GM12865 (cell line): ENCODE measurements at regions not wholly inside any gene's neighbourhood (a gene's known extent, or its start where the extent isn't known, plus 50 kb on each side); places are given as distances from the start of the nearest gene placed in this dataset.
A peak's percentile ranks its signal among the peaks of the same experiment; 100 is the strongest.
"Not testable (repeated sequence)": the region's sequence is repeated elsewhere in the genome, so short reads cannot be mapped to it uniquely, and the experiment has no call there.

Experiments
- DNase-seq: peaks from one replicate; pipeline ENCODE4 v3.0.0; 2010; ENCODE audit warnings: low read depth
- H3K4me3 ChIP-seq: 2 replicates; pipeline ENCODE4 v1.5.1; 2011; ENCODE audit warnings: mild to moderate bottlenecking, low read depth, low read length, control low read depth
- CTCF ChIP-seq: IDR thresholded peaks from 2 replicates; pipeline ENCODE4 v1.5.1; 2011; ENCODE audit warnings: low read length, control low read depth, low read depth, inconsistent platforms; ENCODE audit not compliant: insufficient read depth; ENCODE audit errors: missing control alignments

GRCh38 chr12:73973486-73973885 is 564.1 kb upstream of the ATXN7L3B start:
- TF ChIP-seq CTCF, result no peak
- H3K4me3 ChIP-seq, result no peak overlapping the region
- DNase-seq, result no peak

DNA sequence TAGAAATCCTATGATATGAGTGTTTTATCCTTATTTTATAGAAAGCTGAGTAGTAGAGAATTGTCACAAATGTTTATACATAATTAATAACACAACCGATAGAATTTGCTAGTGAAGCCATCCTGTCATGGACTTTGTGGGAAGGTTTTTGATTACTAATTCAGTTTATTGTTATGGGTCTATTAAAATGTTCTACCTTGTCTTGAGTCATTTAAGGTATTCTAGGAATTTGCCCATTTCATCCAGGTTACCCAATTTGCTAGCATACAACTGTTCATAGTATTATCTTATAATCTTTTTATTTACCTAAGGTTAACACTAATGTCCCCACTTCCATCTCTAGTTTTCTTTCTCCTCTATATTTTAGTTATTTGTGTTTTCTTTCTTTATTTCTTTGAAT is 553.1 kb upstream of the ATXN7L3B start:
- no peak for TF ChIP-seq CTCF

DNA sequence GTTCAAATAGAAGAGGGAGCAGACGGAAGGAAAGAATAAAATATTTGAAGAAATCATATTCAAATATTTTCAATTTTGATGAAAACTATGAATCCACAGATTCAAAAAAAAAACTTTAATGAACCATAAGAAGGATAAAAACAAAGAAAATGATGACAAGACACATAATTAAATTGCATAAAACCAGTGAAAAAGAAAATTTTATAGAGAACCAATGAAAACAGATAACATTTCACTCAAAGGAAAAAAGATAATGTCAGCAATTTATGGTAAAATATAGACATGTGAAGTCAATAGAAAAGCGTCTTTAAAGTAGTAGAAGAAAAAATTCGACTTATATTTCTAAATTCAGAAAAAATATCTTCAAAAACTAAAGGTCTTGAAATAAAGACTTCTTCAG is 546.5 kb upstream of the ATXN7L3B start:
- TF ChIP-seq CTCF, result no peak
- no peak for DNase-seq
- no peak overlapping the region for H3K4me3 ChIP-seq

More for the DNA sequence above, 553.1 kb upstream of the ATXN7L3B start:
- no peak overlapping the region for H3K4me3 ChIP-seq
- DNase-seq, result no peak

GRCh38 chr12:73998894-73999293 is 538.7 kb upstream of the ATXN7L3B start:
- DNase-seq, result no peak
- no peak for TF ChIP-seq CTCF
- H3K4me3 ChIP-seq, result no peak overlapping the region

DNA sequence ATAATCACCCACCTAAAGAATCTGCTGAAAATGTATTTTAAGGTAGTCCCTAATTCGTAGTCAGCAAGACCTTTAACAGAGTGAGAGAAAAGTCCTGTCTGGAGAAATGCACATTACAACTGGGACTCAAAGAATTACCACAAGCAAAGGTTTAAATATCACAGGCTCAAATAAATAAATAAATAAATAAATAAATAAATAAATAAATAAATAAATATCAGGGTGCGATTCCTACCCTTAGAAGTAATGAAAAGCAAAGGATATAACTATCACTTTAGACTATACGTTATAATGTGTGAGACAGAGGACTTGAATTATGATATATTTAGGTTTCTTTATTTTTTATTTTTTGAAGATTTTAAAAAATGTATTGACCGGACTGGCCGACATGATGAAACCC is 522.5 kb upstream of the ATXN7L3B start:
- no peak for TF ChIP-seq CTCF
- no peak for DNase-seq

DNA sequence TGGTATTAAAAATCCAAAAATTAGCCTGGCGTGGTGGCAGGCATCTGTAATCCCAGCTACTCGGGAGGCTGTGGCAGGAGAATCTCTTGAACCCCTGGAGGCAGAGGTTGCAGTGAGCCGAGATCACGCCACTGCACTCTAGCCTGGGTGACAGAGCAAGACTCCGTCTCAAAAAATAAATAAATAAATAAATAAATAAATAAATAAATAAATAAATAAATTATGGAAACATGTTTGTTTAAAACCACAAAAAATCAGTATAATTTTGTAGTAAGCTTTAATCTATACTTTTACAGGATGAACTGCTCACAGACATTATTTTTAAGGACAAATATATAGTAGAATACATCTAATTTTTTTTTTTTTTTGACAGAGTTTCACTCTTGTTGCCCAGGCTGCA is 521.3 kb upstream of the ATXN7L3B start:
- H3K4me3 ChIP-seq, DNase-seq: not testable (repeated sequence)

More for the DNA sequence above, 522.5 kb upstream of the ATXN7L3B start:
- no peak overlapping the region for H3K4me3 ChIP-seq

GRCh38 chr12:74018849-74019248 is 518.8 kb upstream of the ATXN7L3B start:
- DNase-seq, result no peak
- H3K4me3 ChIP-seq, result no peak overlapping the region
- no peak for TF ChIP-seq CTCF

GRCh38 chr12:74021937-74022336 is 515.7 kb upstream of the ATXN7L3B start:
- TF ChIP-seq CTCF, result peak; percentile 74
- no peak overlapping the region for H3K4me3 ChIP-seq
- DNase-seq, result peak; percentile 69
